Epithelial cell of proximal tubule (primary cell): ENCODE measurements at regions not wholly inside any gene's neighbourhood (a gene's known extent, or its start where the extent isn't known, plus 50 kb on each side); places are given as distances from the start of the nearest gene placed in this dataset.

Experiments used
- DNase-seq: peaks from one replicate; pipeline ENCODE4 v3.0.0-alpha.2; 2011; ENCODE audit warnings: low read depth
- H3K4me3 ChIP-seq: 2 replicates; pipeline ENCODE4 v1.5.1; 2011; ENCODE audit warnings: low read depth, mild to moderate bottlenecking, low read length
- CTCF ChIP-seq: conservative IDR thresholded peaks from 2 replicates; pipeline ENCODE4 v1.5.1; 2012; ENCODE audit warnings: low read depth, mild to moderate bottlenecking, low read length

- TF ChIP-seq CTCF, result no peak
Measured at GRCh38 chr10:124166431-124167125, 73.2 kb upstream of the CHST15 start.

GRCh38 chr10:124165827-124166226, 72.4 kb upstream of the CHST15 start:
- DNase-seq, result no peak
- no peak overlapping the region for H3K4me3 ChIP-seq
- no peak for TF ChIP-seq CTCF

More at GRCh38 chr10:124166431-124167125, 73.2 kb upstream of the CHST15 start:
- no peak for DNase-seq
- no peak overlapping the region for H3K4me3 ChIP-seq

- no peak overlapping the region for H3K4me3 ChIP-seq
- no peak for TF ChIP-seq CTCF
- DNase-seq, result no peak
Measured at GRCh38 chr10:124165311-124165710, 71.9 kb upstream of the CHST15 start.

- no peak overlapping the region for H3K4me3 ChIP-seq
- TF ChIP-seq CTCF, result no peak
- no peak for DNase-seq
Measured at GRCh38 chr10:124164264-124164663, 70.9 kb upstream of the CHST15 start.

- no peak overlapping the region for H3K4me3 ChIP-seq
- DNase-seq, result no peak
- no peak for TF ChIP-seq CTCF
Measured at GRCh38 chr10:124162774-124163354, 69.5 kb upstream of the CHST15 start.

- no peak for TF ChIP-seq CTCF
- H3K4me3 ChIP-seq, result no peak overlapping the region
- no peak for DNase-seq
Measured at GRCh38 chr10:124162136-124162535, 68.7 kb upstream of the CHST15 start.

GRCh38 chr10:124161601-124162000, 68.2 kb upstream of the CHST15 start:
- TF ChIP-seq CTCF, result no peak
- no peak for DNase-seq
- H3K4me3 ChIP-seq, result no peak overlapping the region
